Endodermal cell (in vitro differentiated cells): ENCODE measurements at regions not wholly inside any gene's neighbourhood (a gene's known extent, or its start where the extent isn't known, plus 50 kb on each side); places are given as distances from the start of the nearest gene placed in this dataset.

Source experiments
- DNase-seq: peaks from one replicate; pipeline ENCODE4 v3.0.0-alpha.2; 2017
- H3K27ac ChIP-seq: 2 replicates; pipeline ENCODE4 v1.5.1; 2013; ENCODE audit warnings: mild to moderate bottlenecking, low read depth, low read length, moderate library complexity
- H3K27me3 ChIP-seq: 2 replicates; pipeline ENCODE4 v1.6.1; 2013; ENCODE audit warnings: mild to moderate bottlenecking, low read length, moderate library complexity; ENCODE audit not compliant: insufficient read depth, control insufficient read depth, poor library complexity, severe bottlenecking
- H3K36me3 ChIP-seq: 2 replicates; pipeline ENCODE4 v1.7.0; 2013; ENCODE audit warnings: mild to moderate bottlenecking, low read length, moderate library complexity; ENCODE audit not compliant: control insufficient read depth, insufficient read depth
- H3K4me1 ChIP-seq: one replicate; pipeline ENCODE4 v1.7.0; 2013; ENCODE audit warnings: low read length; ENCODE audit not compliant: control insufficient read depth, insufficient read depth
- H3K4me3 ChIP-seq: 2 replicates; pipeline ENCODE4 v1.5.1; 2013; ENCODE audit warnings: mild to moderate bottlenecking, low read length, moderate library complexity
- H3K9ac ChIP-seq: 2 replicates; pipeline ENCODE4 v1.6.1; 2013; ENCODE audit warnings: mild to moderate bottlenecking, low read length, moderate library complexity; ENCODE audit not compliant: poor library complexity, severe bottlenecking; ENCODE audit errors: extremely low read depth
- H3K9me3 ChIP-seq: 2 replicates; pipeline ENCODE4 v1.6.1; 2013; ENCODE audit warnings: mild to moderate bottlenecking, low read length, moderate library complexity; ENCODE audit not compliant: control insufficient read depth
- H3K27ac Mint-ChIP-seq: 2 replicates; pipeline ENCODE4 v1.8.0; 2020; ENCODE audit warnings: mixed read lengths
- H3K27me3 Mint-ChIP-seq: 2 replicates; pipeline ENCODE4 v1.8.0; 2021; ENCODE audit warnings: mild to moderate bottlenecking, mixed read lengths; ENCODE audit not compliant: insufficient read depth
- H3K36me3 Mint-ChIP-seq: 2 replicates; pipeline ENCODE4 v1.8.0; 2020; ENCODE audit warnings: low read depth, mixed read lengths
- H3K4me1 Mint-ChIP-seq: 2 replicates; pipeline ENCODE4 v1.8.0; 2020; ENCODE audit warnings: mixed read lengths
- H3K4me3 Mint-ChIP-seq: 2 replicates; pipeline ENCODE4 v1.8.0; 2020; ENCODE audit warnings: mild to moderate bottlenecking, moderate library complexity, mixed read lengths
- H3K9me3 Mint-ChIP-seq: 2 replicates; pipeline ENCODE4 v1.8.0; 2020; ENCODE audit warnings: mild to moderate bottlenecking, mixed read lengths
- CTCF ChIP-seq: fragments of 200-600 bp; sonication (generic); conservative IDR thresholded peaks from 2 replicates; pipeline ENCODE4 v1.5.0; 2021; ENCODE audit warnings: antibody characterized with exemption, mild to moderate bottlenecking
- WGBS, 2 experiments: methylation state at CpG; one replicate each; pipeline versions ENCODE4 v1.1.5 to v1.1.7; 2013; ENCODE audit warnings: missing lambda C conversion rate in 2 of 2, mixed read lengths in 1 of 2; ENCODE audit not compliant: insufficient coverage in 1 of 2, insufficient read length in 1 of 2; 5-methylcytosine and 5-hydroxymethylcytosine counted together

DNA sequence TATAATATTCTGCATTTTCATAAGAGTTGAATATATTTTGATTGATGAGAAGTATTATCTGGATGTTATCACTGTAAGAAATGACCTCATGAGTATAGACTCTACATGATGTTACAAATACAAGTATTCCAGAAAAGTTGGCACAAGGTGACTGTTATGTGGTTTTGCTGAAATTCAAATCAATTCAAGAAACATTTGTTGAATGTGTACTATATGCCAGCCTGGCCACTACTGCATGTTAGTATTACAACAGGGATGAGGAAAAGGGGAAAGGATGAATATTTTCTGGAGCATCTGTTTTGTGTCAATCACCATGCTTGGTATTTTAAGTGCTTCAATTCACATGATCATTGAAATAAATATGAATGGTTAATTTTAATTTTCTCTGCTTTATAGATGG, 250.9 kb upstream of the PBX1 start:
- no peaks in the 10 kb centered on the region for H3K27me3 ChIP-seq
- no peaks in the 10 kb centered on the region for H3K27me3 Mint-ChIP-seq
- no peak overlapping the region for H3K9ac ChIP-seq
- no peaks in the 10 kb centered on the region for H3K36me3 ChIP-seq
- H3K9me3 ChIP-seq, result no peaks in the 10 kb centered on the region
- H3K4me3 ChIP-seq, result no peak overlapping the region
- no peak overlapping the region for H3K27ac Mint-ChIP-seq
- no peak overlapping the region for H3K4me3 Mint-ChIP-seq
- no peak overlapping the region for H3K27ac ChIP-seq
- peaks cover 4% of the 10 kb centered on the region for H3K4me1 ChIP-seq
- H3K9me3 Mint-ChIP-seq, result no peaks in the 10 kb centered on the region
- H3K4me1 Mint-ChIP-seq, result peaks cover 16% of the 10 kb centered on the region
- no peak for TF ChIP-seq CTCF
- no peak for DNase-seq
- no peaks in the 10 kb centered on the region for H3K36me3 Mint-ChIP-seq

GRCh38 chr1:164310166-164310565, 248.8 kb upstream of the PBX1 start:
- Histone ChIP-seq H3K9ac (no peak overlapping the region), H3K27me3 (no peaks in the 10 kb centered on the region), H3K36me3 (no peaks in the 10 kb centered on the region), H3K4me3 (no peak overlapping the region), H3K27ac (no peak overlapping the region), H3K9me3 (no peaks in the 10 kb centered on the region), H3K4me1 (peaks cover 4% of the 10 kb centered on the region)
- no peak overlapping the region for H3K4me3 Mint-ChIP-seq
- no peaks in the 10 kb centered on the region for H3K27me3 Mint-ChIP-seq
- H3K4me1 Mint-ChIP-seq, result peaks cover 16% of the 10 kb centered on the region
- WGBS, 2 experiments, result 79 to 93% methylated on average over 3 of the region's 3 CpGs
- H3K36me3 Mint-ChIP-seq, result no peaks in the 10 kb centered on the region
- H3K27ac Mint-ChIP-seq, result no peak overlapping the region
- DNase-seq, result no peak
- no peaks in the 10 kb centered on the region for H3K9me3 Mint-ChIP-seq
- TF ChIP-seq CTCF, result no peak

GRCh38 chr1:164311377-164311776, 247.6 kb upstream of the PBX1 start:
- Mint-ChIP-seq H3K27ac (no peak overlapping the region), H3K4me1 (peaks cover 16% of the 10 kb centered on the region), H3K27me3 (no peaks in the 10 kb centered on the region), H3K9me3 (no peaks in the 10 kb centered on the region), H3K36me3 (no peaks in the 10 kb centered on the region), H3K4me3 (no peak overlapping the region)
- Histone ChIP-seq H3K9me3 (no peaks in the 10 kb centered on the region), H3K4me1 (peaks cover 4% of the 10 kb centered on the region), H3K27me3 (no peaks in the 10 kb centered on the region), H3K27ac (no peak overlapping the region), H3K9ac (no peak overlapping the region), H3K36me3 (no peaks in the 10 kb centered on the region), H3K4me3 (no peak overlapping the region)
- WGBS, 2 experiments, result 80 to 84% methylated on average over 4 to 5 of the region's 5 CpGs
- DNase-seq, result no peak
- no peak for TF ChIP-seq CTCF
